ENCODE measurements at regions not wholly inside any gene's neighbourhood (a gene's known extent, or its start where the extent isn't known, plus 50 kb on each side); places are given as distances from the start of the nearest gene placed in this dataset.

GRCh38 chr7:137142376-137142775 lies 201.2 kb downstream of the PTN start:
- Histone ChIP-seq H3K4me1 (ENCODE audit: control insufficient read depth, extremely low read depth, insufficient read depth, low read length) (no peaks in the 10 kb centered on the region), H3K36me3 (ENCODE audit: control insufficient read depth in 2 of 2, extremely low read depth in 1 of 2, insufficient read depth in 2 of 2, low read length in 2 of 2) (no peaks in the 10 kb centered on the region), H3K9me3 (replicated peaks; ENCODE audit: control insufficient read depth, insufficient read depth, low read length) (no peaks in the 10 kb centered on the region), H3K9me1 (replicated peaks; ENCODE audit: control insufficient read depth, extremely low read depth, insufficient read depth, low read length) (no peaks in the 10 kb centered on the region), H3K4me2 (ENCODE audit: insufficient read depth, low read length) (no peak overlapping the region), H3K4me3 (replicated peaks in 1 of 3; ENCODE audit: insufficient read depth in 1 of 3, low read depth in 1 of 3, low read length in 3 of 3) (no peak overlapping the region), H3K27me3 (ENCODE audit: control insufficient read depth in 2 of 2, insufficient read depth in 2 of 2, low read length in 2 of 2) (no peaks in the 10 kb centered on the region), H4K20me1 (replicated peaks; ENCODE audit: control insufficient read depth, extremely low read depth, insufficient read depth, low read length) (no peaks in the 10 kb centered on the region), H3K79me2 (ENCODE audit: control insufficient read depth, insufficient read depth, low read length) (no peaks in the 10 kb centered on the region), H3K27ac (ENCODE audit: insufficient read depth, low read depth, low read length) (no peak overlapping the region), H2AFZ (ENCODE audit: low read depth, low read length) (no peak overlapping the region), H3K9ac (replicated peaks; ENCODE audit: extremely low read depth, insufficient read depth, low read length) (no peak overlapping the region)
- FAIRE-seq (no peak), DNase-seq (ENCODE audit: low read depth, low spot score) (no peak)
- ChIA-PET POLR2A (no interaction called here), CTCF (no interaction called here)
- intact Hi-C loops (cut with micrococcal nuclease), result no loop called here
- no TSS peak for BruUV-seq (replicated peaks)
- dilution Hi-C loops (cut with MboI; ENCODE audit: extremely low pct_ligation_motif_present, low sequenced_read_pairs), result no loop called here
- no peak for TF ChIP-seq EZH2 (IDR thresholded peaks at IDR 0.05; ENCODE audit: borderline replicate concordance, low read depth, low read length, severe bottlenecking)
- TF ChIP-seq POLR2AphosphoS5 (IDR thresholded peaks at IDR 0.05; ENCODE audit: insufficient read depth, low read depth, low read length), result no peak
- TF ChIP-seq GATA2 (IDR thresholded peaks at IDR 0.05; ENCODE audit: insufficient read depth, insufficient read length, low read depth, low read length), result no peak
- no peak for TF ChIP-seq FOS (IDR thresholded peaks at IDR 0.05; ENCODE audit: borderline replicate concordance, insufficient read depth, low read length)
- TF ChIP-seq POLR2A (IDR thresholded peaks at IDR 0.05; ENCODE audit: low read depth, low read length), result no peak
- TF ChIP-seq CTCF (IDR thresholded peaks at IDR 0.05; ENCODE audit: extremely low read depth in 1 of 2, insufficient read depth in 1 of 2, low read depth in 1 of 2, low read length in 2 of 2), result no peak
- no peak for TF ChIP-seq JUN (IDR thresholded peaks at IDR 0.05; ENCODE audit: borderline replicate concordance, insufficient read depth, insufficient read length, low read depth)
- no peak for TF ChIP-seq MAX (IDR thresholded peaks at IDR 0.05; ENCODE audit: insufficient read depth, insufficient read length)
- no peak for TF ChIP-seq MYC (IDR thresholded peaks at IDR 0.05; ENCODE audit: low read depth, low read length)
